ENCODE measurements at regions not wholly inside any gene's neighbourhood (a gene's known extent, or its start where the extent isn't known, plus 50 kb on each side); places are given as distances from the start of the nearest gene placed in this dataset.

DNA sequence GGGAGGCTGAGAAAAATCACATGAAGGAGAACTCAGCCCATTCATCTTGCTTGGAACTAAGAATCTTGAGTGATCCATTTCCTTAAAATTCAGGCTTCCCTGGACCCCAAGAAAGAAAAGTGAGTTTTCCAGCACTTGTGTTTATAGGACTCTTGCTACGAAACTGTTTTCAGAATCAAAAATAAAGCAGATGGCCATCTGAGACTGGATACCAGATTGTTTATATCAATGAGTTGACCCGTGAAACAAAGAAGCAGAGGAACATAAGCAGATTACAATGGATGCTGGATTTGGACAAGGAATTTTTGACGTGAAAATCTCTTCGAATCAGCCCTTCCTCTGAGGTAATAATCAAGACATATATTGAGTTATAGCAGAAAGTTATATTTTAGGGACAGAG is 223.2 kb downstream of the SYK start:
- DNase-seq (ENCODE audit: low spot score), result no peak

DNA sequence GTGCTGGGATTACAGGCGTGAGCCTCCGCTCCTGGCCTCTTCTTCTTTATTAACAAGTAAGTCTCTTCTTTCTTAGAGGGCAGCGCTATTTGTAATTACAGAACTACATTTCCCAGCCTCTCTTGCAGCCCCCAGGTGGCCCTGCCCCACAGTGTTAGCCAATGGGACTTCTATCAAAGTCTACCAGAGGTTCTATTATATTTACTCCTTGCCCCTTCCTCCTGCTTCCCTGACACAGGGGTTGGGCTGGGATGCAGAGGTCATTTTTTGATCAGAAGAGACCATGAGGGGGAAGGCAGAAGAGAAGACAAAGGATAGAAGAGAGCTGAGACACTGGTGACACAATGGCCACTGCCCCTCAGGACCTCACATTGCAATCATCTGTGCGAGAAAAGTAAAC is 224.2 kb downstream of the SYK start:
- DNase-seq (ENCODE audit: low spot score), result no peak

- DNase-seq (ENCODE audit: low spot score), result no peak
Measured at GRCh38 chr9:91026266-91026665, 224.6 kb downstream of the SYK start.

DNA sequence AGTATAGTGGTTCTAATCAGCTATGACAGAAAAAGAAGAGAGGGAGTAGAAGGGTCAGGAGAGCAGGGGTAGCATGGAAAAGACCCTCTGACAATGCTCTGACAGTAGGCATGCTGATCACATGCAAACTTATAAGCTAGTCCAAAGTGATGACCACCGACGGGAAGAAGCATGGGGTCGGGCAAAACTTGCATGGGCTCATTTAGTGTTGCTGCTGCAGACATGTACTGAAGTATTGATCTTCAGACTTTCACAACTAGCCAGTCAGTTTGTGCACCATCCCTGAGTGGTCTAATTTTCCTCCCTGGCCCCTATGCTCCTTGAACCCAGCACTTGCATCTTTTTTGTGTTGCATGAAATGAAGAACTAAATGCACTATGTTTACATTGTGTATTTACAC is 225.4 kb downstream of the SYK start:
- DNase-seq (ENCODE audit: low spot score), result no peak

GRCh38 chr9:91028166-91028827 is 226.7 kb downstream of the SYK start:
- no peak for DNase-seq (ENCODE audit: low spot score)

- DNase-seq (ENCODE audit: low spot score), result no peak
Measured at GRCh38 chr9:91029650-91030361, 228.2 kb downstream of the SYK start.

DNA sequence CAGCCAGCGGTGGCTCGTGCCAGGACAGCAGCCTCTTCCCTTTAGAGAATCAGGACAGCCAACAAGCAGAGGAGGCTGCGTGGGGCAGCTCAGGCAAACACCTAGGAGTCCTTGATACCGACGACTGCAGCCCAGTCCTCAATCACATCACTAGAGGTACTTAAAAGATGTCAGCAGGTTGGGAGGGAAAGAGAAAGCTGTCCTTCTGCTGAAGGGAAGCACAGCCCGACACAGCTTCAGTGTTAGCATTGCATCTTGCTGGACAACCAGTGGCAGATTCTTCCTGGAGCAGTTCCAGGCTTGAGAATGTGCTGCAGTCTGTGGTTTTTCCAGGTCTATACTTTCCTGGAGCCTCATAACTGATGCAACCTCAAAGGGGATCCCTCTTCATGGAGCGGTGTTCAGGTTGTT is 230.5 kb downstream of the SYK start:
- DNase-seq (ENCODE audit: low spot score), result no peak

DNA sequence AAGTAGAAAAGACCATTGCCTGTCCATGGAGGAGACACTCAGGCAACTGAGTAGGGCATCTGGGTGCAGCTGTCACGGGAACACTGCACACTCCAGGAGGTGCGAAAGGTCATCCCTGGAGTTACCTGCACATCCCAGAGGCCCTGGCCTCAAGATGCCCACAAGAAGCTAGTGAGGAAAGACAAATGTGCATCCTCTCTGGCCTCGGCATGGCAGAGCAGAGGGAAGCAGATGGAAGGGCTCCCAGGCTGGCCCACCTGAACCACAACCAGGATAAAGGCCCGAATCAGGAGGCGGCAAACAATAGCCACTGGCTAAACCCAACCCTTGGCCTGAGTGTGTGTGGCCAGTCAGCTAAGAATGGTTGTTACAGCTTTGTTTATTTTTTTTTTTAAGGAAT is 231.7 kb downstream of the SYK start:
- no peak for DNase-seq (ENCODE audit: low spot score)

- peak; percentile 23 for DNase-seq (ENCODE audit: low spot score)
Measured at GRCh38 chr9:91033797-91034196, 232.2 kb downstream of the SYK start.

GRCh38 chr9:91034521-91034920 is 232.9 kb downstream of the SYK start:
- no peak for DNase-seq (ENCODE audit: low spot score)

- DNase-seq (ENCODE audit: low spot score), result no peak
Measured at GRCh38 chr9:91034976-91035824, 233.6 kb downstream of the SYK start.

DNA sequence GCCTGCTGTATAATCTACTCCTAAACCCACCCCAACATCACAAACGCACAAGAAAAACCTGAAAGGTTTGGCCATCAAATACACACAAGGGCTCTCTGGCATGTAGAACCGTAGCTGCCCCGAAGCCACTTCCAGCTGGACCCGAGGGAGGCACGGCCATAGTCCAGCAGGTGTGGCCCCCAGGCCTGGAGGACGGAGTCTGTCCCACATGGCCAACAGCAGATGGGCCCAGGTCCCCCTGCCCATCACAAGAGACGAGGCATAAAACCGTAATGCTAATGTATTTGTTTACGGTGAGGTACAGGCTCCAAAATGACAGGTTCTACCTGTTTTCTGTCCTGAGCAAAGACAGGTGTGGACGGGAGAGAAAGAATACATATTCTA is 234.2 kb downstream of the SYK start:
- no peak for DNase-seq (ENCODE audit: low spot score)

GRCh38 chr9:91036356-91036755 is 234.7 kb downstream of the SYK start:
- no peak for DNase-seq (ENCODE audit: low spot score)

DNA sequence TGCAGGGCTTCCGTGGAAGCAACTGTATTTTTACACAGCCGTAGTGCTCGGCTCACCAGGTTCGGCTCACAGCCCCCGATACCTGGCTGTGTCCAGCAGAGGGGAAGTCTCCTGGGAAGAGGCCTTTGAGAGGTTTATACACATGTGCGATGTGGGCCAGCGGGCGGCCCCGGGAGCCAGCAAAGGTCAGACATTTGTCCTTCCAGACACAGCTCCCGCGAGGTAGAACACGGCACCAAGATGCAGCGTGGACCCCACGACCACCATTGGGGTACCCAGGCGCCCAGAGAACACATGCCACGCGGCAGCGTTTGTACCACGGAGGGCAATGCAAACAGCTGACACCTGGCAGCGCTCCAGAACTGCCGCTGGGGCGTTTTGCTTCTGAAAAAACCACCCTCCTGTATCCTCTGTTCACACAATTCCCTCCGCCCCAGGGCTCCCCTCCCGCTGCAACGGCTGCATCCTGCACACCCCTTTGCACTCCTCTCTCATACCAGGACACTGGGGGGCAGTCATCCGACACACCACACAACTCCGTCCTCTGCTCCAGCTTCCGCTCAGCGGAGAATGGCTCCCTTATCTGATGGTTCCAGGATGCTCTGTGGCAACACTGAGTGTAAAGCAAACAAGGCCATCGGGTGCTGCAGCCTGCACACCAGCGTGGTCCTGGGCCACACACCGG is 235.3 kb downstream of the SYK start:
- DNase-seq (ENCODE audit: low spot score), result peak; percentile 89

DNA sequence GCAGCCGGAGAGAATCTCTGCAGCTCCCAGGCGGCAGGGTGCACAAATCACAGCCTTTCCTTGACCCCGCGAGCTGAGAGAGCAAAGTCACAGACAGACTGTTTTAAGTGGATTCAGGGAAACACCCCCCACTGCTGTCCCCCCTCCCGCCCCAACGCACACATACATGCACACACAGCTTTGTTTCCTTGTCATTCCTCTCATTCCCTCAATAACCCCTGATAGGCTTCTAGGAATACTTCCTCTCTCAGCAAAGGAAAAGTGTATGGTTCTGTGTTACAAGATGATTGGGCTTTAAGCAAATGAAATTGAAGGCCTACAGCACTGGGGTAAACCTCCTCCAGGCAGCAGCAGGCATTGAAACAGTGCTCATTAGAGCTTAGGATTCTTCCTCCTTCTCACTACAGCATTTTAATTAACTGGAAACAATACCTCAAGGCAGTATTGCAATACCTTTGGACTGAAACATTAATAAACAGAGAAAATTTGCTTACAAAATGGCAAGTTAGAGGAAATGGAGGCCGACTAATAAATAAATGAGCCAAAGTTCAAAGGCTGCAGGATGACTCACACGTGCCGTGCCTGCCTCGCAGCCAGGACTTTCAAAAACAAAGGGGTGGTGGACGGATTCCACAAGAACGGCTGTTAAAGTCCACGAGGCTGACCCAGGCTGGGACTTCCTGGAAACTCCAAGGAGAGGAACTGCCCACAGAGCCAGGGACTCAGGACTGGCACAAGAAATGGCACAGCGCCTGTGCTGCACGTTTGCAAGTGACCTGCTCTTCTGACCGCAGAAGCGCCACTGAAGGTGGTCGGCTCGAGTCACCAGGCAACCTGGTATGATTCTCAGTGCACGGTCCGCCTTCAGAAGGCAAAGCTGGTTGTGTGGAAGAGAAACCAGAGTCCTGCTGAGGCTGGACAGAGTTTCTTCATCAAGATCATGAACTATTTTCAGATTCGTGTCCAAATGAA is 236.2 kb downstream of the SYK start:
- DNase-seq (ENCODE audit: low spot score), result peak; percentile 78

GRCh38 chr9:91038483-91039124 is 237.0 kb downstream of the SYK start:
- DNase-seq (ENCODE audit: low spot score), result no peak

DNA sequence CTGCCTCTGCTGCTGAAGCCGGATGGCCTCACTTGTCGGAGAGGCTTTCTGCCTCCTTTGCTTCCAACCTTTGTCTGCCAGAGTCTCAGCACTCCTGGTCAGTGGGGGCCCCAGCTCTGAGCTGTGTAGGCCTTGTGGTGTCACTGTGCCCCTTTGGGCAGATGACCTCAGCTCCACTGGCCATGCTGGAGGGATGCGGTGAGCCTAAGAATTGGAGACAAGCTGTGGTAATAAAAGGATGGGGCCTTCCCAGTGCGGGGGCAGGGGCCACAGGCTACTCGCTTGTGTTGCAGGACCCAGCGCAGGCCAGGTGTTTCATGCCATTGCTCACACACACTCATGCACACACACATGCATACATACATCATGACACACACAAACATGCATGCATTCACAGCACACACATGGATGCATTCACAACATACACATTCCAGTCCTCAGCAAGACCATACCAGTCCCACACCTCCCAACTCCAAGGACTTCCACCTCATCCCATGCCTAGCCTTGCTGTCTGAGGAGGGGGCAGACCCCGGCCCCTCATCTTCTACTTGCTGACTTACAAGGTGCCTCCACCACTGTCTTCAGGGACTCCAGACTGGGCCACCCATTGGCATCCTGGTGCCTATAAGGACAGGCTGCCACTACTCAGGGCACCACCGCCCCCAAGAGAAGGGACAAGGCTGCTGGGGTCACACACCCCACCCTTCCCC is 237.7 kb downstream of the SYK start:
- no peak for DNase-seq (ENCODE audit: low spot score)

DNA sequence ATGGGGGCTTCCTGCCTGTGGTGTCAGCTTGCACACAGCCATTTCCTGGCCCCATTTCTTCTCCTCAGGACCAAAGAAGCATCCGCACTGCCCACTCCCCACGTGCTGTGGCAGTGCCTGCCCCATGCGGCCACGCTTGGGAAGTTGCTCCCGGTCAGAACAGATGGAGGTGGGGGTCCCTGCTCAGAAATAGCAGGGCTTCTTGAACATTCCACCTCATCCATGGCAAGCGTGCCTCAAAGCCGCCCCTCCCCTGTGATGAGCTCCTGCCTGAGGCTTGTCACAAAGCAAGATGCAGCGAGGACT is 238.2 kb downstream of the SYK start:
- DNase-seq (ENCODE audit: low spot score), result no peak

DNA sequence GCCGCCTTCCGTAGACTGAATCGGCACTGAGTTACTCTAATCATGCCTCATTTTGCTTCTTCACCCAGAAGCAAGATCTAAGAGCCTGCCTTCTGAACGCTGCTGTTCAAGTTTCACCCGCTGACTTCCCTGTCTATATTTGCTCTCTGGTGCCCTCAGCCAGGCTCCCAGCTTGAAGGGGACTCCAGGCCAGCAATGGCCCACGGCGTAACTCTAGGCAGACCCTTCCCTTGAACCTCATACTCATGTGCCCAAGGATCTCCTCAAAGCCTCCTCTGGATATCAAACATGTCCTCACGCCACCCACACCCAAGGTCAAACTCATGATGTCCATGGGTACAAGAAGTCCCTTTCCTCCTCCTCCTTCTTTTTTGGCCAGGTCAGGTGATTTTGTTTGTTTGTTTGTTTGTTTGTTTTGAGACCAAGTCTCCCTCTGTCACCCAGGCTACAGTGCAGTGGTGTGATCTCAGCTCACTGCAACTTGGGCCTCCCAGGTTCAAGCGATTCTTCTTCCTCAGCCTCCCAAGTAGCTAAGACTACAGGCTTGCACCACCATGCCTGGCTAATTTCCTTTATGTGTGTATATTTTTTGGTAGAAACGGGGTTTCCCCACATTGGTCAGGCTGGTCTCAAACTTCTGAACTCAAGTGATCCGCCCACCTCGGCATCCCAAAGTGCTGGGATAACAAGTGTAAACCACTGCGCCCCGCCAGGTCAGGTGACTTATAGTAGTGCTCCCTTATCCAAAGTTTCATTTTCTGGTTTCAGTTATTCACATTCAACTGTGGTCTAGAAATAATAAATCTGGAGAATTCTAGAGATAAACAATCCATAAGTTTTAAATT is 239.0 kb downstream of the SYK start:
- DNase-seq (ENCODE audit: low spot score), result no peak
